K562 (cell line): ENCODE measurements at regions not wholly inside any gene's neighbourhood (a gene's known extent, or its start where the extent isn't known, plus 50 kb on each side); places are given as distances from the start of the nearest gene placed in this dataset.

Experiments
- ARNT ChIP-seq, 2 experiments: fragments of 450-650 bp; IDR thresholded peaks; 2 replicates each; pipeline ENCODE4 v1.6.1; 2016; ENCODE audit warnings: mild to moderate bottlenecking in 1 of 2
- CBX5 ChIP-seq: IDR thresholded peaks from 2 replicates; pipeline ENCODE4 v1.6.1; 2014; ENCODE audit warnings: low read depth, borderline replicate concordance
- CUX1 ChIP-seq: fragments of 200-800 bp; sonication (Bioruptor generic); IDR thresholded peaks from 2 replicates; pipeline ENCODE4 v1.6.1; 2016; ENCODE audit warnings: missing genetic modification characterization, missing compliant biosample characterization
- E2F6 ChIP-seq, 2 experiments: IDR thresholded peaks; 2 replicates each; pipeline ENCODE4 v1.6.1; 2011; ENCODE audit warnings: borderline replicate concordance in 1 of 2, control low read depth in 1 of 2, low read depth in 1 of 2, low read length in 1 of 2, mild to moderate bottlenecking in 1 of 2, mixed read lengths in 1 of 2, moderate library complexity in 1 of 2; ENCODE audit not compliant: insufficient read depth in 1 of 2, insufficient read length in 1 of 2, poor library complexity in 1 of 2, severe bottlenecking in 1 of 2; ENCODE audit errors: extremely low read depth in 1 of 2
- EZH2 ChIP-seq: IDR thresholded peaks from 2 replicates; pipeline ENCODE4 v1.6.1; 2012; ENCODE audit warnings: low read depth, mild to moderate bottlenecking, inconsistent platforms, low read length, borderline replicate concordance
- JUNB ChIP-seq: fragments of 450-650 bp; formaldehyde crosslinking; conservative IDR thresholded peaks from 2 replicates; pipeline ENCODE4 v1.4.0; 2020; ENCODE audit warnings: mild to moderate bottlenecking
- KDM1A ChIP-seq, 2 experiments: fragments of 450-650 bp; IDR thresholded peaks; 2 replicates each; pipeline ENCODE4 v1.6.1; 2016; ENCODE audit warnings: mild to moderate bottlenecking in 2 of 2
- NBN ChIP-seq: fragments of 450-650 bp; IDR thresholded peaks from 2 replicates; pipeline ENCODE4 v1.6.1; 2016; ENCODE audit warnings: low read depth, mild to moderate bottlenecking
- PCBP2 ChIP-seq: fragments of 200-400 bp; formaldehyde crosslinking; IDR thresholded peaks from 2 replicates; pipeline ENCODE4 v1.6.1; 2018; ENCODE audit warnings: low read length, low read depth, mild to moderate bottlenecking, moderate library complexity; ENCODE audit not compliant: poor library complexity, severe bottlenecking
- POLR2AphosphoS5 ChIP-seq: IDR thresholded peaks from 2 replicates; pipeline ENCODE4 v1.6.1; 2011; ENCODE audit warnings: mild to moderate bottlenecking, low read depth, low read length, moderate library complexity; ENCODE audit not compliant: control insufficient read depth, insufficient read depth
- RAD21 ChIP-seq, 2 experiments: fragments of 250-450 bp in 1 of 2; fragments of 450-650 bp in 1 of 2; sonication (Bioruptor Pico) in 1 of 2; formaldehyde crosslinking in 1 of 2; IDR thresholded peaks in 1 of 2; conservative IDR thresholded peaks in 1 of 2; 2 replicates each; pipeline versions ENCODE4 v1.4.0 to v1.8.0; 2020 to 2022; ENCODE audit warnings: mild to moderate bottlenecking in 2 of 2, moderate library complexity in 1 of 2
- SMARCB1 ChIP-seq: IDR thresholded peaks from 2 replicates; pipeline ENCODE4 v1.6.1; 2011; ENCODE audit warnings: improper control_type of control experiment, low read depth; ENCODE audit not compliant: insufficient read length
- TF ChIP-seq, protein P1 (sequence below): sonication (generic); formaldehyde crosslinking; IDR thresholded peaks from 2 replicates; pipeline ENCODE4 v1.8.1; 2022; ENCODE audit warnings: missing genetic modification reagents

GRCh38 chr13:106402866-106403265 is 132.6 kb downstream of the EFNB2 start:
- no peak for TF ChIP-seq POLR2AphosphoS5
- no peak for TF ChIP-seq CBX5
- no peak for TF ChIP-seq KDM1A (IDR thresholded peaks at IDR 0.05)
- TF ChIP-seq E2F6 (IDR thresholded peaks at IDR 0.05; ENCODE audit: borderline replicate concordance in 1 of 2, extremely low read depth in 1 of 2, insufficient read depth in 1 of 2, insufficient read length in 1 of 2, low read depth in 1 of 2, low read length in 1 of 2, poor library complexity in 1 of 2, severe bottlenecking in 1 of 2) = no peak
- TF ChIP-seq RAD21 (CRISPR knock-in tag; conservative IDR thresholded peaks at IDR 0.05 in 1 of 2, IDR thresholded peaks at IDR 0.05 in 1 of 2) = no peak
- TF ChIP-seq NBN = no peak
- TF ChIP-seq ARNT (IDR thresholded peaks at IDR 0.05) = no peak
- TF ChIP-seq, protein P1, sequence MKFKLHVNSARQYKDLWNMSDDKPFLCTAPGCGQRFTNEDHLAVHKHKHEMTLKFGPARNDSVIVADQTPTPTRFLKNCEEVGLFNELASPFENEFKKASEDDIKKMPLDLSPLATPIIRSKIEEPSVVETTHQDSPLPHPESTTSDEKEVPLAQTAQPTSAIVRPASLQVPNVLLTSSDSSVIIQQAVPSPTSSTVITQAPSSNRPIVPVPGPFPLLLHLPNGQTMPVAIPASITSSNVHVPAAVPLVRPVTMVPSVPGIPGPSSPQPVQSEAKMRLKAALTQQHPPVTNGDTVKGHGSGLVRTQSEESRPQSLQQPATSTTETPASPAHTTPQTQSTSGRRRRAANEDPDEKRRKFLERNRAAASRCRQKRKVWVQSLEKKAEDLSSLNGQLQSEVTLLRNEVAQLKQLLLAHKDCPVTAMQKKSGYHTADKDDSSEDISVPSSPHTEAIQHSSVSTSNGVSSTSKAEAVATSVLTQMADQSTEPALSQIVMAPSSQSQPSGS (CRISPR knock-in tag) = no peak
- TF ChIP-seq CUX1 (CRISPR knock-in tag) = no peak
- no peak for TF ChIP-seq PCBP2
- no peak for TF ChIP-seq SMARCB1
- no peak for TF ChIP-seq EZH2
- no peak for TF ChIP-seq JUNB (CRISPR knock-in tag)
